Limb (tissue), 2 donors: ENCODE measurements at regions not wholly inside any gene's neighbourhood (a gene's known extent, or its start where the extent isn't known, plus 50 kb on each side); places are given as distances from the start of the nearest gene placed in this dataset.
"Not testable (repeated sequence)": the region's sequence is repeated elsewhere in the genome, so short reads cannot be mapped to it uniquely, and the experiment has no call there.

Source experiments
- DNase-seq, 2 donors: peaks; one replicate each; pipeline ENCODE4 v3.0.0-alpha.2; 2016; ENCODE audit errors: extremely low spot score in 2 of 2

- DNase-seq = no peak
Measured at GRCh38 chr9:115461280-115461679, 343.3 kb upstream of the TNC start.

- no peak for DNase-seq
Measured at GRCh38 chr9:115462623-115463022, 344.7 kb upstream of the TNC start.

- DNase-seq = peak; percentile 37 to 60
Measured at GRCh38 chr9:115466756-115467155, 348.8 kb upstream of the TNC start.

GRCh38 chr9:115469841-115470240 lies 351.9 kb upstream of the TNC start:
- no peak for DNase-seq

- not testable (repeated sequence) for DNase-seq
Measured at GRCh38 chr9:115473032-115473431, 355.1 kb upstream of the TNC start.

GRCh38 chr9:115481769-115482168 lies 363.8 kb upstream of the TNC start:
- DNase-seq = no peak

GRCh38 chr9:115482747-115483146 lies 364.8 kb upstream of the TNC start:
- DNase-seq = no peak

- DNase-seq = no peak
Measured at GRCh38 chr9:115492869-115493268, 374.9 kb upstream of the TNC start.

GRCh38 chr9:115494393-115494792 lies 376.4 kb upstream of the TNC start:
- no peak for DNase-seq

GRCh38 chr9:115495052-115495635 lies 377.2 kb upstream of the TNC start:
- no peak for DNase-seq

GRCh38 chr9:115495836-115496235 lies 377.9 kb upstream of the TNC start:
- DNase-seq = no peak

GRCh38 chr9:115498303-115498702 lies 380.3 kb upstream of the TNC start:
- no peak for DNase-seq

- no peak for DNase-seq
Measured at GRCh38 chr9:115507148-115507547, 389.2 kb upstream of the TNC start.

GRCh38 chr9:115513148-115513547 lies 395.2 kb upstream of the TNC start:
- no peak for DNase-seq

- DNase-seq = no peak
Measured at GRCh38 chr9:115514454-115514853, 396.5 kb upstream of the TNC start.

- DNase-seq = no peak
Measured at GRCh38 chr9:115517335-115518075, 399.5 kb upstream of the TNC start.

- no peak for DNase-seq
Measured at GRCh38 chr9:115520646-115521045, 402.7 kb upstream of the TNC start.

GRCh38 chr9:115522912-115523311 lies 405.0 kb upstream of the TNC start:
- DNase-seq = peak; percentile 37 to 55

GRCh38 chr9:115524453-115525059 lies 406.6 kb upstream of the TNC start:
- peak; percentile 65 to 89 for DNase-seq

GRCh38 chr9:115525111-115526058 lies 407.4 kb upstream of the TNC start:
- DNase-seq = no peak

GRCh38 chr9:115531410-115532125 lies 413.6 kb upstream of the TNC start:
- DNase-seq = peak in 1 of 2 donors; percentile 38
